Midbrain (tissue), 1 donor: ENCODE measurements at regions not wholly inside any gene's neighbourhood (a gene's known extent, or its start where the extent isn't known, plus 50 kb on each side); places are given as distances from the start of the nearest gene placed in this dataset.

Experiments used
- DNase-seq: peaks from one replicate; lab custom pipeline; 2025; lab: John Stamatoyannopoulos, UW

- DNase-seq = no peak
Measured at GRCh38 chr17:72025113-72025512, 95.7 kb upstream of the SOX9 start.

GRCh38 chr17:72030067-72030899 lies 90.5 kb upstream of the SOX9 start:
- DNase-seq = peak; percentile 34

- no peak for DNase-seq
Measured at GRCh38 chr17:72031219-72031884, 89.5 kb upstream of the SOX9 start.

GRCh38 chr17:72033334-72033733 lies 87.5 kb upstream of the SOX9 start:
- DNase-seq = no peak

GRCh38 chr17:72034000-72034399 lies 86.8 kb upstream of the SOX9 start:
- DNase-seq = no peak

- DNase-seq = no peak
Measured at GRCh38 chr17:72038427-72038826, 82.4 kb upstream of the SOX9 start.

GRCh38 chr17:72039490-72039889 lies 81.3 kb upstream of the SOX9 start:
- no peak for DNase-seq

GRCh38 chr17:72046178-72046577 lies 74.6 kb upstream of the SOX9 start:
- no peak for DNase-seq

GRCh38 chr17:72046643-72047612 lies 73.9 kb upstream of the SOX9 start:
- DNase-seq = no peak

- no peak for DNase-seq
Measured at GRCh38 chr17:72049914-72050313, 70.9 kb upstream of the SOX9 start.

GRCh38 chr17:72053036-72053435 lies 67.8 kb upstream of the SOX9 start:
- peak; percentile 7 for DNase-seq

- no peak for DNase-seq
Measured at GRCh38 chr17:72053449-72053848, 67.4 kb upstream of the SOX9 start.

GRCh38 chr17:72056155-72056554 lies 64.7 kb upstream of the SOX9 start:
- DNase-seq = no peak

- no peak for DNase-seq
Measured at GRCh38 chr17:72056727-72057290, 64.0 kb upstream of the SOX9 start.

- no peak for DNase-seq
Measured at GRCh38 chr17:72060084-72060483, 60.7 kb upstream of the SOX9 start.

GRCh38 chr17:72063262-72063661 lies 57.6 kb upstream of the SOX9 start:
- DNase-seq = no peak

- DNase-seq = no peak
Measured at GRCh38 chr17:72063756-72064450, 56.9 kb upstream of the SOX9 start.

- DNase-seq = no peak
Measured at GRCh38 chr17:72064606-72065193, 56.1 kb upstream of the SOX9 start.

- no peak for DNase-seq
Measured at GRCh38 chr17:72065556-72065955, 55.3 kb upstream of the SOX9 start.

GRCh38 chr17:72068643-72069042 lies 52.2 kb upstream of the SOX9 start:
- DNase-seq = no peak
